Common myeloid progenitor, CD34-positive (primary cell): ENCODE measurements at regions not wholly inside any gene's neighbourhood (a gene's known extent, or its start where the extent isn't known, plus 50 kb on each side); places are given as distances from the start of the nearest gene placed in this dataset.

Experiments
- CTCF ChIA-PET: fragments of 350-600 bp; sonication (Branson Sonifier 250); formaldehyde crosslinking; loops from one replicate; lab custom pipeline; 2021; ENCODE audit warnings: antibody characterized with exemption; lab: Charles Lee
- POLR2A ChIA-PET: fragments of 350-600 bp; sonication (Branson Sonifier 250); formaldehyde crosslinking; loops from one replicate; lab custom pipeline; 2021; ENCODE audit warnings: antibody characterized with exemption; lab: Charles Lee
- DNase-seq, 3 donors: peaks; one replicate each; pipeline versions ENCODE4 v3.0.0 to v3.0.0-alpha.2; 2013
- H3K27ac ChIP-seq, 2 experiments: 1 replicate in 1 of 2; 2 replicates in 1 of 2; pipeline ENCODE4 v1.7.0; 2013; ENCODE audit warnings: inconsistent platforms in 2 of 2, low read length in 2 of 2, mild to moderate bottlenecking in 2 of 2, low read depth in 1 of 2, moderate library complexity in 1 of 2; ENCODE audit not compliant: severe bottlenecking in 2 of 2, insufficient read depth in 1 of 2, poor library complexity in 1 of 2
- H3K27me3 ChIP-seq, 5 experiments: replicated peaks in 2 of 5; 1 replicate in 3 of 5; 2 replicates in 2 of 5; pipeline versions ENCODE4 v1.6.1 to v1.7.0; 2013; ENCODE audit warnings: low read length in 4 of 5, mild to moderate bottlenecking in 2 of 5, moderate library complexity in 2 of 5, inconsistent platforms in 1 of 5; ENCODE audit not compliant: insufficient read depth in 5 of 5, control insufficient read depth in 4 of 5
- H3K36me3 ChIP-seq, 4 experiments: 1 replicate in 2 of 4; 2 replicates in 2 of 4; pipeline versions ENCODE4 v1.6.1 to v1.7.0; 2013; ENCODE audit warnings: low read length in 3 of 4, control low read depth in 1 of 4, mild to moderate bottlenecking in 1 of 4; ENCODE audit not compliant: control insufficient read depth in 4 of 4, insufficient read depth in 4 of 4
- H3K4me1 ChIP-seq, 4 experiments: 1 replicate in 3 of 4; 2 replicates in 1 of 4; pipeline versions ENCODE4 v1.6.1 to v1.7.1; 2013; ENCODE audit warnings: low read length in 3 of 4, mild to moderate bottlenecking in 3 of 4, control low read depth in 1 of 4, inconsistent platforms in 1 of 4, moderate library complexity in 1 of 4; ENCODE audit not compliant: control insufficient read depth in 4 of 4, insufficient read depth in 4 of 4; ENCODE audit errors: control extremely low read depth in 1 of 4
- H3K4me3 ChIP-seq, 7 experiments: 1 replicate in 4 of 7; 2 replicates in 3 of 7; pipeline versions ENCODE4 v1.5.1 to v1.7.0; 2013; ENCODE audit warnings: mild to moderate bottlenecking in 7 of 7, low read length in 6 of 7, moderate library complexity in 6 of 7, inconsistent platforms in 2 of 7, low read depth in 2 of 7, control low read depth in 1 of 7; ENCODE audit not compliant: insufficient read depth in 4 of 7, control insufficient read depth in 1 of 7; ENCODE audit errors: extremely low read depth in 1 of 7
- H3K9me3 ChIP-seq, 5 experiments: 1 replicate in 4 of 5; 2 replicates in 1 of 5; pipeline versions ENCODE4 v1.6.1 to v1.7.1; 2013; ENCODE audit warnings: low read length in 4 of 5, mild to moderate bottlenecking in 2 of 5, inconsistent platforms in 1 of 5, low read depth in 1 of 5, moderate library complexity in 1 of 5; ENCODE audit not compliant: control insufficient read depth in 4 of 5, insufficient read depth in 2 of 5; ENCODE audit errors: control extremely low read depth in 1 of 5
- whole genome bisulfite sequencing: methylation state at CpG from one replicate; pipeline ENCODE4 v1.1.5; 2013; ENCODE audit not compliant: insufficient coverage; 5-methylcytosine and 5-hydroxymethylcytosine counted together

DNA sequence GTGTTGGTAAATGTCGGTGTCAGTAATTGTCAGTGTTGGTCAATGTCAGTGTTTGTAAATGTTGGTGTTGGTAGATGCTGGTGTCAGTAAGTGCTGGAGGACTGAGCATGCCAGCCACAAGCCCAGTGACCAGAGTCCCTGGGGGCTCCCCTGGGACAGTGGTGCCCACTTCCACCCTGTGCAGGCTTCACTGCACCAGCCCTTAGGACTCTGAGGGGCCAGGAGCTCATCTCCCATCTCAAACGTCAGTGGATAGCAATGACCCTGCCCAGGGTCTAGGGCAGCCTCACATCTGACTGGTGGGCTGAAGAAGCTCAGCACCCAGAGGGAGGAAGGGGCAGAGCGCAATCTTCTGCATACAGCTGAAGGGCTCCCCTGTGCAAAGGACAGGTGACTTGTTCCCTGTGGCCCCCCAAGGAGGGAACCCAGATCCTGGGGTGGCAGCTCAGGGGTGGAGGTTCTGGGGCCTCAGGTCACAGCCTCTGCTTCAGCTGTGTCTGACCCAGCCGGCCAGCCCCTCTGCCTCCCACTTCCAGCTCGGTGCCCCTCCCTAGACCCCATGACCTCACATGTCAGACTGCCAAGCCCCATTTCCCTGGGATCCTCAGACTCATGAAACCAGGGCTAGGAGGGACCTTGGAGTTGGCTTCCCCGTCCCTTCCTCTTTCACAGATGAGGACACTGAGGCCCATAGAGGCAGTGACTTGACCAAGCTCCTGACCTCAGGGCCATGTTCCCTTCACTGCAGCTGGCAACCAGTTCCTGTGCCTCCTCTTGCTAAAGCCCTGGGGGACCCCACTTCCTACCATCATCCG lies 138.4 kb downstream of the CRYBB2 start:
- ChIA-PET POLR2A (no interaction called here), CTCF (interaction anchor here (0.9 to 1.2 kb wide), 2 partner anchors 25 to 89 kb away, joined by 3 read pairs; no protein-coding TSS in a partner anchor)
- Histone ChIP-seq H3K36me3 (peaks cover 7 to 77% (median 51%) of the 10 kb centered on the region in 4 experiments), H3K9me3 (no peaks in the 10 kb centered on the region), H3K4me1 (no peaks in the 10 kb centered on the region), H3K27ac (no peak overlapping the region), H3K4me3 (no peak overlapping the region), H3K27me3 (no peaks in the 10 kb centered on the region)
- WGBS: 100% methylated on average over 6 of the region's 7 CpGs
- no peak for DNase-seq

- Histone ChIP-seq H3K36me3 (peaks cover 7 to 72% (median 47%) of the 10 kb centered on the region in 4 experiments), H3K9me3 (no peaks in the 10 kb centered on the region), H3K27me3 (no peaks in the 10 kb centered on the region), H3K4me1 (no peaks in the 10 kb centered on the region), H3K4me3 (no peak overlapping the region), H3K27ac (no peak overlapping the region)
- ChIA-PET POLR2A (no interaction called here), CTCF (interaction anchor here (0.9 kb wide), 1 partner anchor 88 kb away, joined by 3 read pairs; no protein-coding TSS in a partner anchor)
- no peak for DNase-seq
- 94% methylated on average over 11 of the region's 15 CpGs for WGBS
Measured at GRCh38 chr22:25358421-25359170, 139.2 kb downstream of the CRYBB2 start.

DNA sequence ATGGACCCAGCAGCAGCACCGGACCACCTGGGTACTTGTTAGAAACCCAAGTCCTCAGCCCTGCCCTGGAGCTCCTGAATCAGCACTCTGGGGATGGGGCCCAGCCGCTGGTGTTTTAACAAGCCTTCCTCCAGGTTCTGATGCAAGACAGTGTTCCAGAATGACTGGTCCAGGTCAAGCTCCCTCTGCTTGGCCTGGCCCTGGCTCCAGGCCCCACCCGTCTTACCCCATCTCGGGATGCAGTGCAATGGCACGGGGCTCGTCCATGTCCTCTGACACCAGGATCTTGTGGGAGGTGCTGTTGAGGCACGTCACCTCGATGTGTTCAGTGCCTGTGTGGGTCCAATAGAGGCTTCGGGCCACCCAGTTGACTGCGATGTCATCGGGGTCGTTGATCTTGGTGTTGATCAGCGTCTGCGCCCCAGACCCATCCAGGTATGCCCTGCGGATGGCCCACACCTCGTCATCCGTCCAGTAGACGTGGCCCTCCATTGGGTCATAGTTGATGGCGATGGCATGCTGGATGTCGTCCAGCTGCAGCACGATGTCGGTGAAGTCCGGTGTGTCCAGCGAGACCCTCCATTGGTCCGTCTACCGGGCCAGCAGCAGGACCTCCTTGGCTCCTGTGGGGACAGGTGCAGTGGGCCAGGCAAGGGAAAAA lies 140.3 kb downstream of the CRYBB2 start:
- H3K36me3 ChIP-seq: peaks cover under 1 to 68% (median 41%) of the 10 kb centered on the region in 4 experiments
- H3K27me3 ChIP-seq: no peaks in the 10 kb centered on the region
- ChIA-PET CTCF (no interaction called here), POLR2A (no interaction called here)
- H3K4me3 ChIP-seq: no peak overlapping the region
- no peak overlapping the region for H3K27ac ChIP-seq
- WGBS: 96% methylated on average over 26 of the region's 26 CpGs
- H3K4me1 ChIP-seq: peaks cover 0 to 6% (median 0%) of the 10 kb centered on the region in 4 experiments
- no peak for DNase-seq
- no peaks in the 10 kb centered on the region for H3K9me3 ChIP-seq

DNA sequence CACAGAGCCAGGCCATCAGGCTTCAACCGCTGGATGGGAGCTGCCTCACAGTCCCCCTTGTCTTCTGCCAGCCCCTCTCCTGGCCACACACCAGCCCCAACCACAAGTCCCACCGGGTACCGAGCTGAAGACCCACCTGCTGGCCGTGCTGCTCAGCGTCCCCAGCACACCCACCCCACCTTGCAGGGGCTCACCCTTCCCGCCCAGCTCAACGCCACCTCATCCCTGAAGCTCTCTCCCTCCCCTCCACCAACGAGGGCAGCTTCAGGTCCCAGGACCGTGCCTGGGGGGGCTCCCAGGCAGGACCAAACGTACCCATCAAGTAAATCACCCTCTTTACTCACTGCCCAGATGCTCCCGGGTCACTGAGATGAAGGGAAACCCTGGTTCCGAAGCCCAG lies 141.0 kb downstream of the CRYBB2 start:
- H3K36me3 ChIP-seq: peaks cover 0 to 65% (median 42%) of the 10 kb centered on the region in 4 experiments
- no peaks in the 10 kb centered on the region for H3K9me3 ChIP-seq
- H3K27me3 ChIP-seq: no peaks in the 10 kb centered on the region
- no peak for DNase-seq
- POLR2A ChIA-PET: no interaction called here
- no peak overlapping the region for H3K27ac ChIP-seq
- CTCF ChIA-PET: no interaction called here
- no peak overlapping the region for H3K4me3 ChIP-seq
- 97% methylated on average over 7 of the region's 12 CpGs for WGBS
- H3K4me1 ChIP-seq: peaks cover 0 to 10% (median 0%) of the 10 kb centered on the region in 4 experiments

GRCh38 chr22:25360891-25361645 lies 141.6 kb downstream of the CRYBB2 start:
- H3K4me1 ChIP-seq: peaks cover 0 to 10% (median 0%) of the 10 kb centered on the region in 4 experiments
- POLR2A ChIA-PET: no interaction called here
- peaks cover 0 to 65% (median 44%) of the 10 kb centered on the region in 4 experiments for H3K36me3 ChIP-seq
- CTCF ChIA-PET: no interaction called here
- H3K27ac ChIP-seq: no peak overlapping the region
- over 99% methylated on average over 14 of the region's 15 CpGs for whole genome bisulfite sequencing
- no peak overlapping the region for H3K4me3 ChIP-seq
- no peaks in the 10 kb centered on the region for H3K27me3 ChIP-seq
- DNase-seq: no peak
- H3K9me3 ChIP-seq: no peaks in the 10 kb centered on the region

DNA sequence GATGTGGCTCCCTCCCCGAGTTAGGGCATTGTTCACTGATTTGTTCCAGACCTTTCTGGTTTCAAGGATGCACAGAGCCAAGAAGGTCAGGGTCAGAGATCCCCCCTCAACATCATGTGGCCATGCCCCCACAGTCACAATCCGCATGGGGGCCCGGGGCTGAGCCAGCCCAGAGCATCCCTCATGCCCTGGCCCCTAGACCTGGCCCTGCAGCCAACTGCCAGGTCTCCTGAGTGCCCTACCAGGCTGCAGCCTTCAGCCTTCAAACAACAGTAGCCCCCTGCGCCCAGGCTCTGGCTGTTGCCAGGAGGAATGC lies 142.4 kb downstream of the CRYBB2 start:
- 89% methylated on average over 4 of the region's 4 CpGs for WGBS
- DNase-seq: no peak
- POLR2A ChIA-PET: no interaction called here
- Histone ChIP-seq H3K4me1 (peaks cover 0 to 10% (median under 1%) of the 10 kb centered on the region in 4 experiments), H3K4me3 (no peak overlapping the region), H3K27ac (no peak overlapping the region), H3K36me3 (peaks cover 0 to 66% (median 41%) of the 10 kb centered on the region in 4 experiments), H3K27me3 (no peaks in the 10 kb centered on the region), H3K9me3 (no peaks in the 10 kb centered on the region)
- CTCF ChIA-PET: interaction anchor here (1.3 kb wide), 1 partner anchor 23 kb away, joined by 4 read pairs; no protein-coding TSS in a partner anchor
